LNCaP clone FGC (cell line): ENCODE measurements at regions not wholly inside any gene's neighbourhood (a gene's known extent, or its start where the extent isn't known, plus 50 kb on each side); places are given as distances from the start of the nearest gene placed in this dataset.

Source experiments
- DNase-seq: peaks from one replicate; pipeline ENCODE4 v3.0.0-alpha.2; 2011; ENCODE audit warnings: low read depth
- H3K4me3 ChIP-seq: 2 replicates; pipeline ENCODE4 v1.5.1; 2011; ENCODE audit warnings: mild to moderate bottlenecking, low read depth, low read length, control low read depth
- CTCF ChIP-seq: IDR thresholded peaks from 2 replicates; pipeline ENCODE4 v1.5.1; 2012; ENCODE audit warnings: mild to moderate bottlenecking; ENCODE audit not compliant: control insufficient read depth, insufficient read depth; ENCODE audit errors: extremely low read depth

GRCh38 chr19:30625947-30626625 is 253.9 kb downstream of the ZNF536 start:
- DNase-seq = no peak
- TF ChIP-seq CTCF = no peak
- no peak overlapping the region for H3K4me3 ChIP-seq

GRCh38 chr19:30622276-30622675 is 250.1 kb downstream of the ZNF536 start:
- no peak for DNase-seq
- TF ChIP-seq CTCF = no peak
- H3K4me3 ChIP-seq = no peak overlapping the region

- TF ChIP-seq CTCF = no peak
These were observed 249.2 kb downstream of the ZNF536 start for GRCh38 chr19:30621326-30621920.

GRCh38 chr19:30620354-30620753 is 248.2 kb downstream of the ZNF536 start:
- no peak for TF ChIP-seq CTCF
- no peak overlapping the region for H3K4me3 ChIP-seq
- DNase-seq = no peak

More at GRCh38 chr19:30621326-30621920, 249.2 kb downstream of the ZNF536 start:
- H3K4me3 ChIP-seq = no peak overlapping the region
- DNase-seq = no peak

GRCh38 chr19:30609656-30610270 is 237.6 kb downstream of the ZNF536 start:
- DNase-seq = no peak
- no peak for TF ChIP-seq CTCF
- H3K4me3 ChIP-seq = no peak overlapping the region

GRCh38 chr19:30608471-30608870 is 236.3 kb downstream of the ZNF536 start:
- no peak for DNase-seq
- H3K4me3 ChIP-seq = no peak overlapping the region
- no peak for TF ChIP-seq CTCF
